ENCODE measurements at regions not wholly inside any gene's neighbourhood (a gene's known extent, or its start where the extent isn't known, plus 50 kb on each side); places are given as distances from the start of the nearest gene placed in this dataset.

GRCh38 chr16:64532691-64533090, 589.2 kb downstream of the CDH11 start:
- DNase-seq = no peak

- DNase-seq = no peak
These were observed 589.7 kb downstream of the CDH11 start for GRCh38 chr16:64532117-64532516.

- no peak for DNase-seq
These were observed 590.5 kb downstream of the CDH11 start for GRCh38 chr16:64531401-64531800.

GRCh38 chr16:64522548-64522947, 599.3 kb downstream of the CDH11 start:
- no peak for DNase-seq

GRCh38 chr16:64513871-64514270, 608.0 kb downstream of the CDH11 start:
- no peak for DNase-seq

GRCh38 chr16:64507240-64508024, 614.4 kb downstream of the CDH11 start:
- no peak for DNase-seq

GRCh38 chr16:64499211-64499610, 622.7 kb downstream of the CDH11 start:
- no peak for DNase-seq

- no peak for DNase-seq
These were observed 623.5 kb downstream of the CDH11 start for GRCh38 chr16:64498363-64498762.

GRCh38 chr16:64493709-64494108, 628.2 kb downstream of the CDH11 start:
- no peak for DNase-seq

- no peak for DNase-seq
These were observed 632.4 kb downstream of the CDH11 start for GRCh38 chr16:64489449-64489848.

GRCh38 chr16:64486561-64486960, 635.3 kb downstream of the CDH11 start:
- no peak for DNase-seq

- DNase-seq = no peak
These were observed 640.4 kb downstream of the CDH11 start for GRCh38 chr16:64481497-64481896.

GRCh38 chr16:64478252-64478906, 643.5 kb downstream of the CDH11 start:
- DNase-seq = no peak

GRCh38 chr16:64475627-64476351, 646.1 kb downstream of the CDH11 start:
- no peak for DNase-seq

- no peak for DNase-seq
These were observed 650.9 kb downstream of the CDH11 start for GRCh38 chr16:64470916-64471315.

- DNase-seq = no peak
These were observed 651.8 kb downstream of the CDH11 start for GRCh38 chr16:64469906-64470702.

- DNase-seq = no peak
These were observed 652.5 kb downstream of the CDH11 start for GRCh38 chr16:64469351-64469750.

- no peak for DNase-seq
These were observed 653.3 kb downstream of the CDH11 start for GRCh38 chr16:64468515-64469090.

GRCh38 chr16:64459821-64460220, 662.0 kb downstream of the CDH11 start:
- no peak for DNase-seq

- no peak for DNase-seq
These were observed 662.5 kb downstream of the CDH11 start for GRCh38 chr16:64459402-64459801.

- no peak for DNase-seq
These were observed 666.6 kb downstream of the CDH11 start for GRCh38 chr16:64455275-64455674.

GRCh38 chr16:64453646-64454045, 668.2 kb downstream of the CDH11 start:
- no peak for DNase-seq

- no peak for DNase-seq
These were observed 669.4 kb downstream of the CDH11 start for GRCh38 chr16:64452446-64452845.
